ENCODE measurements at regions not wholly inside any gene's neighbourhood (a gene's known extent, or its start where the extent isn't known, plus 50 kb on each side); places are given as distances from the start of the nearest gene placed in this dataset.
A peak's percentile ranks its signal among the peaks of the same experiment; 100 is the strongest.
"Not testable (repeated sequence)": the region's sequence is repeated elsewhere in the genome, so short reads cannot be mapped to it uniquely, and the experiment has no call there.

DNA sequence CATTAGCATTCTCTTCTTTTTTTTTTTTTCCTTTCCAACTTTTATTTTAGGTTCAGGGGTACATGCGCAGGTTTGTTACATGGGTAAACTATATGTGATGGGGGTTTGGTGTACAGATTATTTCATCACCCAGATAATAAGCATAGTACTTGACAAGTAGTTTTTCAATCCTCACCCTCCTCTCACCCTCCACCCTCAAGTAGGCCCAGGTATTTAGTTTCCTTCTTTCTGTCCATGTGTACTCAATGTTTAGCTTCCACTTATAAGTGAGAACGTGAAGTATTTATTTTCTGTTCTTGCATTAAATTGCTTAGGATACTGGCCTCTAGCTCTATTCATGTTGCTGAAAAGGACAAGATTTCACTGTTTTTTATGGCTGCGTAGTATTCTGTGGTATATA, 140.8 kb upstream of the PGRMC2 start:
- Histone ChIP-seq H3K27ac (no peak overlapping the region), H3K4me1 (ENCODE audit: low read depth) (no peaks in the 10 kb centered on the region), H3K27me3 (no peaks in the 10 kb centered on the region), H3K4me3 (no peak overlapping the region), H3K9me3 (ENCODE audit: low read depth) (no peaks in the 10 kb centered on the region), H3K36me3 (no peaks in the 10 kb centered on the region)
- TF ChIP-seq, protein P1, sequence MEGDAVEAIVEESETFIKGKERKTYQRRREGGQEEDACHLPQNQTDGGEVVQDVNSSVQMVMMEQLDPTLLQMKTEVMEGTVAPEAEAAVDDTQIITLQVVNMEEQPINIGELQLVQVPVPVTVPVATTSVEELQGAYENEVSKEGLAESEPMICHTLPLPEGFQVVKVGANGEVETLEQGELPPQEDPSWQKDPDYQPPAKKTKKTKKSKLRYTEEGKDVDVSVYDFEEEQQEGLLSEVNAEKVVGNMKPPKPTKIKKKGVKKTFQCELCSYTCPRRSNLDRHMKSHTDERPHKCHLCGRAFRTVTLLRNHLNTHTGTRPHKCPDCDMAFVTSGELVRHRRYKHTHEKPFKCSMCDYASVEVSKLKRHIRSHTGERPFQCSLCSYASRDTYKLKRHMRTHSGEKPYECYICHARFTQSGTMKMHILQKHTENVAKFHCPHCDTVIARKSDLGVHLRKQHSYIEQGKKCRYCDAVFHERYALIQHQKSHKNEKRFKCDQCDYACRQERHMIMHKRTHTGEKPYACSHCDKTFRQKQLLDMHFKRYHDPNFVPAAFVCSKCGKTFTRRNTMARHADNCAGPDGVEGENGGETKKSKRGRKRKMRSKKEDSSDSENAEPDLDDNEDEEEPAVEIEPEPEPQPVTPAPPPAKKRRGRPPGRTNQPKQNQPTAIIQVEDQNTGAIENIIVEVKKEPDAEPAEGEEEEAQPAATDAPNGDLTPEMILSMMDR (IDR thresholded peaks at IDR 0.05; ENCODE audit: low read depth, low read length), result no peak
- no peak for DNase-seq (ENCODE audit: low read depth in 1 of 2, low spot score in 1 of 2)

DNA sequence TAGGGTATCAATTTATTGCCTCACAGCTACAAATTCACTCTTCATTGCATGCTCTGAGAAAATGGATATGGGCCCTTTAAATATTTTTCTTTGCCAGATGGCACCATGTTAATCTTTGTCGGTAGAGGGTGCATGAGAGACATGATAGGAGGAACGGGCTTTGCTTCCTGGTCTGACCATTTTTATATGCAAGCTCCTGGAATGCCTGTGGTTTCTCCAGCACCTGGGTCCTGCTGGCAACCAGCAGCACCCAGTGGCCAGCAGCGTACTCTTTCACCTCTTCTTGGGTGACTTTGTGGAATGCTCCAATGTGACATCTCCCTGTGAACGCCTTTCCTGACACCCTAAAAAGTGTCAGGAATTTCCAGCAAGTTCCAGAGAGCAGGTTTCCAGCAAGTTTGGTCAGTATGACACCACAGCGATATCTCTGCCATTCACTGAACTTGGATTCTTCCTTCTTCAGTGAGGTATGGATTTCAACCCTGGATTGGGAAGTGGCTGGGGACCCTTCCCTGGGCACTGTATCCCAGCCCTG, 140.3 kb upstream of the PGRMC2 start:
- Histone ChIP-seq H3K4me1 (ENCODE audit: low read depth) (no peaks in the 10 kb centered on the region), H3K27ac (no peak overlapping the region), H3K36me3 (no peaks in the 10 kb centered on the region), H3K9me3 (ENCODE audit: low read depth) (no peaks in the 10 kb centered on the region), H3K4me3 (no peak overlapping the region), H3K27me3 (no peaks in the 10 kb centered on the region)
- TF ChIP-seq, protein P1 (IDR thresholded peaks at IDR 0.05; ENCODE audit: low read depth, low read length), result peak; percentile 57
- DNase-seq (ENCODE audit: low read depth in 1 of 2, low spot score in 1 of 2), result peak in 1 of 2 donors; percentile 85

DNA sequence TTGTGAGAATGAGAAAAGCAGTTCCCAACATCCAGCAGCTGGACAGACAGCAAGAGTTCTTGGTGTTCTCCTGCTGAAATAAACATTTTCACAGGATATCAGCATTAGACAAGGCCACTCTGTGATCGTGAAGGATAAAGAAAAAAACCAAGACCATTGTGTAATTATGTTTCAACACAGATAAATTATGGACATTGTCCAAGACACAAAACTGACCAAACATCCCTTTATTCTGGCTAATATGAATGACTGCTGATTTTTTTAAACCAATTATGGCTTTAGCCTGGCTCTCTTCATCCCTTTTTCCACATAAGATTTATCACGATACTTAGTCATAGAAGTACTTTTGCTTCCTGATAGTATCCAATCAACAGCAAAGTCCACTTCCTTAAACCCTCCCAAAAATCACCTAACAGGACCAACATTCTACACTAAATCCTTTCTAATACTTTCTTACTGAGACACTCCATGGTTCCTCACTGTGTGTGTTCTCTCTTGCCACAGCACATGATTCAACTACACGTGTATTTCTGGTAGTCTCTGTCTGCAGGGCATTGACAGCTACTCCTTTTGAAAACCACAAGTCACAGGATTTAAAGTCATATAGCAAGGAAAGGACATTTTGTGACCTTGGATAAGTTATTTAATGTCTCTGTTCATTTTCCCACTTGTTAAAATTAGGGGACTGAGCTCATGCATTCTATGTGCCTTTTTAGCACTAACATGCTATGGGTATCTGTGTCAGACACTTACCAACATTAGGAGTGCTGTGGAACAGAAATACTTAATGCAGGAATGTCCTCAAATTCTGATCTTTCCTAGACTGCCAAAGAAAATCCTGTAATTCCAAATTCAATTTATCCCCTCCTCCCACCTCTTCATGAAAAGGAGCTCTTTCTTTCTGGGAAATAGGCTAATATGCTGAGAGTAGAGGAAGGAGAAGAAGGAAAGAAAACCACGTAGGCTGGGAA, 137.2 kb upstream of the PGRMC2 start:
- Histone ChIP-seq H3K27ac (no peak overlapping the region), H3K36me3 (no peaks in the 10 kb centered on the region), H3K27me3 (no peaks in the 10 kb centered on the region), H3K4me3 (no peak overlapping the region), H3K4me1 (ENCODE audit: low read depth) (no peaks in the 10 kb centered on the region), H3K9me3 (ENCODE audit: low read depth) (no peaks in the 10 kb centered on the region)
- TF ChIP-seq, protein P1 (IDR thresholded peaks at IDR 0.05; ENCODE audit: low read depth, low read length), result no peak
- DNase-seq (ENCODE audit: low read depth in 1 of 2, low spot score in 1 of 2), result peak in 1 of 2 donors; percentile 86

DNA sequence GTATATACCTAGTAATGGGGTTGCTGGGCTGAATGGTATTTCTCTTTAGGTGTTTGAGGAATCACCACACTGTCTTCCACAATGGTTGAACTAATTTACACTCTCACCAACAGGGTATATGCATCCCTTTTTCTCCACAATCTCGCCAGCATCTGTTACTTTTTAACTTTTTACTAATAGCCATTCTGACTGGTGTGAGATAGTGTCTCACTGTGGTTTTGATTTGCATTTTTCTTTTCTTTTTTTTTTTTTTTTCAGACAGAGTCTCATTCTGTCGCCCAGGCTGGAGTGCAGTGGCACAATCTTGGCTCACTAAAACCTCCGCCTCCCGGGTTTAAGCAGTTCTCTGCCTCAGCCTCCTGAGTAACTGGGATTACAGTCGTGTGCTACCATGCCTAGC, 134.7 kb upstream of the PGRMC2 start:
- H3K9me3 ChIP-seq (ENCODE audit: low read depth); DNase-seq (ENCODE audit: low read depth in 1 of 2, low spot score in 1 of 2); H3K4me3 ChIP-seq; H3K36me3 ChIP-seq; H3K4me1 ChIP-seq (ENCODE audit: low read depth); H3K27ac ChIP-seq; H3K27me3 ChIP-seq: not testable (repeated sequence)

DNA sequence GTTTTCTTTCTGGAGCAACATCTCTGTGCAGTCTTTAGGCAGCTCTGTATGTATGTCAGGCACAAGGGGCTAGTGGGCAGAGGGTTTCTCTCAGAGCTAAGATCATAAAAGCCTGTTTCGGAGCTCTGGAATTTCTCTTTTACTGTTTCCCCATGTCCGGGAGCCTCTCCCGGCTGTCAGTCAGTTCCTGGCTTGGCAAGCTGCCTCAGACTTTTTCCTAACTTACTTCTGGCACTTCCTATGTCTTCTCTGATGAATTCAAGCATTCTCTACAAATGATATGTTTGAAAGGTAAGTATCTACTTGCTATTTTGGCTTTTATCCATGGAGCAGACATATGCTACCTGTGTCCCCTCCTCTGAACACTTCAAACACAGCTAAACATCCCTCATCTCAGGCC, 129.3 kb upstream of the PGRMC2 start:
- Histone ChIP-seq H3K36me3 (no peaks in the 10 kb centered on the region), H3K27ac (no peak overlapping the region), H3K4me1 (ENCODE audit: low read depth) (no peaks in the 10 kb centered on the region), H3K9me3 (ENCODE audit: low read depth) (no peaks in the 10 kb centered on the region), H3K27me3 (no peaks in the 10 kb centered on the region), H3K4me3 (no peak overlapping the region)
- TF ChIP-seq, protein P1 (IDR thresholded peaks at IDR 0.05; ENCODE audit: low read depth, low read length), result no peak
- peak in 1 of 2 donors; percentile 62 for DNase-seq (ENCODE audit: low read depth in 1 of 2, low spot score in 1 of 2)

DNA sequence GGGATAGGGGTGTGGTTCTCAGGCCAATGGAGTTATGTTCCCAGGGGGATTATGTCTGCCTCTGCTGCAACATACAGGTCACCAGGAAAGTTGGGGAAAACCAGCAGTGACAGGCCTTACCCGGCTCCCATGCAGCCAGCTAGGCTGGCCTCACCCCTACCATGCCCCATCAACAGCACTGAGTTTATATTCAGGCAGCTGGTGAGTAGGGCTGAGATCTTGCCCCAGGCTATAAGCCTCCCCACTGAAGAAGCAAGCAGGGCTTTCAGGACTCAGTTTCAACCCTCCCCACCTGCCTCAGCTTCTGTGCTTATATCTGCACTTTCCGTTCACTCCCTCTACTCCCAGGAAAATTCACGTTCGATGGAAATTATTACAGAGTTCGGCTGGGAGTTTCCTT, 122.4 kb upstream of the PGRMC2 start:
- Histone ChIP-seq H3K36me3 (no peaks in the 10 kb centered on the region), H3K4me1 (ENCODE audit: low read depth) (no peaks in the 10 kb centered on the region), H3K4me3 (no peak overlapping the region), H3K27me3 (no peaks in the 10 kb centered on the region), H3K9me3 (ENCODE audit: low read depth) (no peaks in the 10 kb centered on the region), H3K27ac (no peak overlapping the region)
- TF ChIP-seq, protein P1 (IDR thresholded peaks at IDR 0.05; ENCODE audit: low read depth, low read length), result no peak
- no peak for DNase-seq (ENCODE audit: low read depth in 1 of 2, low spot score in 1 of 2)
